ENCODE measurements at regions not wholly inside any gene's neighbourhood (a gene's known extent, or its start where the extent isn't known, plus 50 kb on each side); places are given as distances from the start of the nearest gene placed in this dataset.

DNA sequence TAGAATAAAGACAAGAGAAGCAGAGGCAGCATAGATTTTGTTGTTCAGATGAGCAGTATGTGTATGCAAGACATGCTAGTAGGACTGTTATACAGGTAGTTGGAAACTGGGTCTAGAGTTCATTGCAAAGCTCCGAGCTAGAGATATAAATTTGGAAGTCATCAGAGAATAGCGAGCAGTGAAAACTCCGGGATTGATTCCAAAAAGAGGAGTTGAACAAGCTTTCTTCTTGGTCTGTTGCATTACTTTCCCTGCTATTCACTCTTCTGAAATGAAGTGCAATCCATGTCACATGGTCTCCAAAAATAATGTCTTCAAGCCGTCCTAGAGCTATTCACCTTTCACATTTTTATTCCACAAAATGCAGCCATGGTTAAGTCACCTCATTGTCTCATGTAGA, 67.9 kb upstream of the ZNF462 start:
- Histone ChIP-seq H3K79me2 (ENCODE audit: control insufficient read depth in 1 of 2, insufficient read depth in 2 of 2, low read length in 2 of 2) (no peaks in the 10 kb centered on the region), H4K91ac (replicated peaks; ENCODE audit: insufficient read length, low read length) (no peak overlapping the region), H4K8ac (ENCODE audit: extremely low read depth, insufficient read depth, low read length) (no peak overlapping the region), H3K9ac (replicated peaks in 1 of 4; ENCODE audit: extremely low read depth in 1 of 4, low read depth in 3 of 4, low read length in 3 of 4) (no peak overlapping the region), H2BK5ac (ENCODE audit: low read depth, low read length) (no peak overlapping the region), H3K27ac (ENCODE audit: low read depth, low read length) (no peak overlapping the region), H3K27me3 (replicated peaks in 1 of 4; ENCODE audit: control insufficient read depth in 3 of 4, extremely low read depth in 1 of 4, insufficient read depth in 3 of 4, low read length in 3 of 4) (no peaks in the 10 kb centered on the region), H3K79me1 (ENCODE audit: low read depth, low read length) (no peaks in the 10 kb centered on the region), H2BK20ac (ENCODE audit: low read length) (no peak overlapping the region), H4K5ac (ENCODE audit: insufficient read length, low read depth, low read length) (no peak overlapping the region), H2AK5ac (ENCODE audit: low read depth, low read length) (no peak overlapping the region), H3K4me3 (ENCODE audit: extremely low read depth in 1 of 4, insufficient read depth in 2 of 4, low read depth in 3 of 4, low read length in 4 of 4) (no peak overlapping the region), H2BK15ac (ENCODE audit: low read length) (no peak overlapping the region), H4K20me1 (replicated peaks in 1 of 2; ENCODE audit: control insufficient read depth in 1 of 2, insufficient read depth in 2 of 2, low read length in 2 of 2) (no peaks in the 10 kb centered on the region), H2AFZ (ENCODE audit: low read length) (0 out of 2 replicates have a peak overlapping the region, but pooled peaks have one; percentile 39), H3K9me3 (ENCODE audit: insufficient read depth in 2 of 2, low read depth in 1 of 2, low read length in 1 of 2) (no peaks in the 10 kb centered on the region), H3K4ac (replicated peaks; ENCODE audit: insufficient read length, low read depth, low read length) (no peak overlapping the region), H2BK120ac (replicated peaks; ENCODE audit: low read depth, low read length) (no peak overlapping the region), H2BK12ac (ENCODE audit: low read depth, low read length) (no peak overlapping the region), H3K56ac (replicated peaks; ENCODE audit: insufficient read length, low read depth, low read length) (no peak overlapping the region), H3K36me3 (ENCODE audit: control insufficient read depth in 2 of 4, insufficient read depth in 4 of 4, low read length in 3 of 4) (no peaks in the 10 kb centered on the region), H3K4me2 (ENCODE audit: insufficient read depth in 1 of 2, low read depth in 2 of 2, low read length in 2 of 2) (no peak overlapping the region), H3K23ac (ENCODE audit: insufficient read length) (no peak overlapping the region), H3K14ac (ENCODE audit: insufficient read length) (no peak overlapping the region), H3K4me1 (replicated peaks in 1 of 4; ENCODE audit: control insufficient read depth in 3 of 4, insufficient read depth in 4 of 4, low read length in 3 of 4) (no peaks in the 10 kb centered on the region), H3K18ac (ENCODE audit: extremely low read depth, low read length) (no peak overlapping the region), H3K23me2 (ENCODE audit: low read depth, low read length) (no peaks in the 10 kb centered on the region; the same call in 1 of the 2 replicates)
- FAIRE-seq, result no peak
- ChIA-PET POLR2A (ENCODE audit: partially characterized antibody) (no interaction called here), CTCF (ENCODE audit: partially characterized antibody) (no interaction called here)
- DNase-seq (ENCODE audit: low read depth in 1 of 2, low spot score in 2 of 2), result no peak
- 98% methylated on average over 4 of the region's 4 CpGs; no CpG with 5 or more reads in 1 of the 2 experiments for WGBS, 2 experiments (ENCODE audit: extremely low coverage in 1 of 2, insufficient coverage in 1 of 2, insufficient read length in 1 of 2, insufficient replicate concordance in 2 of 2, low coverage in 1 of 2, low lambda C conversion rate in 2 of 2, missing lambda C conversion rate in 1 of 2)
- TF ChIP-seq HDAC6 (IDR thresholded peaks at IDR 0.05; ENCODE audit: low read depth, low read length) (no peak), TEAD4 (IDR thresholded peaks at IDR 0.05; ENCODE audit: low read depth, low read length) (no peak), SP4 (IDR thresholded peaks at IDR 0.05; ENCODE audit: low read length) (no peak), POU5F1 (IDR thresholded peaks at IDR 0.05; ENCODE audit: low read depth, low read length) (no peak), CBX5 (IDR thresholded peaks at IDR 0.05; ENCODE audit: low read depth, low read length) (no peak), ATF2 (IDR thresholded peaks at IDR 0.05; ENCODE audit: low read length) (no peak), SIX5 (IDR thresholded peaks at IDR 0.05; ENCODE audit: low read depth, low read length) (no peak), GTF2F1 (IDR thresholded peaks at IDR 0.05; ENCODE audit: borderline replicate concordance, low read depth, low read length) (no peak)
- TF ChIP-seq, protein P1, sequence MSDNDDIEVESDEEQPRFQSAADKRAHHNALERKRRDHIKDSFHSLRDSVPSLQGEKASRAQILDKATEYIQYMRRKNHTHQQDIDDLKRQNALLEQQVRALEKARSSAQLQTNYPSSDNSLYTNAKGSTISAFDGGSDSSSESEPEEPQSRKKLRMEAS (IDR thresholded peaks at IDR 0.05), result no peak

All from H1 (cell line).